HepG2 (cell line): ENCODE measurements at regions not wholly inside any gene's neighbourhood (a gene's known extent, or its start where the extent isn't known, plus 50 kb on each side); places are given as distances from the start of the nearest gene placed in this dataset.

Source experiments
- ATAC-seq: fragments of 200-7000 bp; cut with Tn5 transposase; 3 replicates; pipeline ENCODE4 v1.9.1; 2020; ENCODE audit warnings: mild to moderate bottlenecking, moderate library complexity
- BruUV-seq: library from RNA; stranded (reverse); fragments of 400-500 nt; replicated peaks from 2 replicates; lab custom pipeline; 2021; lab: Mats Ljungman, UMichigan
- CTCF ChIA-PET: fragments of 300-600 bp; formaldehyde crosslinking; extraction: SDS; loops from one replicate; lab custom pipeline; 2021; ENCODE audit warnings: low total read pairs, inconsistent platforms, low intra/inter-chr PET ratio; lab: Yijun Ruan, JAX
- POLR2A ChIA-PET: fragments of 350-600 bp; sonication (Branson Sonifier 250); formaldehyde crosslinking; loops from one replicate; lab custom pipeline; 2020; ENCODE audit warnings: antibody characterized with exemption, inconsistent platforms; lab: Yijun Ruan, JAX
- DNase-seq: peaks from one replicate; pipeline ENCODE4 v3.0.0-alpha.2; 2015; ENCODE audit warnings: low spot score
- FAIRE-seq: peaks from 3 replicates; lab custom pipeline; 2011; peaks lifted over from hg19 to GRCh38; lab: Jason Lieb, UNC
- H2AFZ ChIP-seq: one replicate; pipeline ENCODE4 v1.6.1; 2011; ENCODE audit warnings: low read length, inconsistent platforms
- H3K27ac ChIP-seq: fragments of 300-600 bp; 3 replicates; pipeline ENCODE4 v1.8.0; 2011; ENCODE audit warnings: mixed run types, mild to moderate bottlenecking, mixed read lengths, low read length, inconsistent platforms; ENCODE audit not compliant: insufficient read depth; ENCODE audit errors: extremely low read length
- H3K27me3 ChIP-seq, 2 experiments: fragments of 200-600 bp in 1 of 2; 2 replicates in 1 of 2; 3 replicates in 1 of 2; pipeline versions ENCODE4 v1.6.0 to v1.8.0; 2011; ENCODE audit warnings: low read length in 2 of 2, mild to moderate bottlenecking in 2 of 2, moderate library complexity in 2 of 2, inconsistent platforms in 1 of 2; ENCODE audit not compliant: insufficient read depth in 2 of 2, control insufficient read depth in 1 of 2
- H3K36me3 ChIP-seq, 2 experiments: fragments of 200-600 bp in 1 of 2; replicated peaks in 1 of 2; 2 replicates in 1 of 2; 3 replicates in 1 of 2; pipeline versions ENCODE4 v1.5.1 to v1.8.0; 2011; ENCODE audit warnings: low read length in 2 of 2, inconsistent platforms in 1 of 2; ENCODE audit not compliant: insufficient read depth in 2 of 2, control insufficient read depth in 1 of 2
- H3K4me1 ChIP-seq: 2 replicates; pipeline ENCODE4 v1.5.1; 2012; ENCODE audit warnings: low read length, inconsistent platforms; ENCODE audit not compliant: insufficient read depth
- H3K4me2 ChIP-seq: 2 replicates; pipeline ENCODE4 v1.6.0; 2011; ENCODE audit warnings: low read depth, low read length, inconsistent platforms
- H3K4me3 ChIP-seq, 3 experiments: fragments of 200-600 bp in 1 of 3; sonication (generic), shearing (Covaris generic) in 1 of 3; replicated peaks in 1 of 3; 2 replicates each; pipeline ENCODE4 v1.5.1; 2011 to 2016; ENCODE audit warnings: low read length in 3 of 3, inconsistent platforms in 2 of 3, low read depth in 2 of 3, mild to moderate bottlenecking in 2 of 3, control low read depth in 1 of 3, mixed read lengths in 1 of 3; ENCODE audit not compliant: insufficient read depth in 1 of 3
- H3K79me2 ChIP-seq: one replicate; pipeline ENCODE4 v1.6.1; 2011; ENCODE audit warnings: low read length, inconsistent platforms; ENCODE audit not compliant: insufficient read depth
- H3K9ac ChIP-seq: 2 replicates; pipeline ENCODE4 v1.6.0; 2011; ENCODE audit warnings: mild to moderate bottlenecking, low read depth, low read length, inconsistent platforms; ENCODE audit not compliant: insufficient read depth
- H3K9me3 ChIP-seq: 2 replicates; pipeline ENCODE4 v1.5.1; 2012; ENCODE audit warnings: mild to moderate bottlenecking, low read length
- H4K20me1 ChIP-seq: 2 replicates; pipeline ENCODE4 v1.6.0; 2011; ENCODE audit warnings: inconsistent platforms, mild to moderate bottlenecking, low read length, moderate library complexity; ENCODE audit not compliant: insufficient read depth
- GABPB1 ChIP-seq: IDR thresholded peaks from 2 replicates; pipeline ENCODE4 v1.6.1; 2016; ENCODE audit warnings: mild to moderate bottlenecking, missing genetic modification reagents, moderate library complexity, missing compliant biosample characterization
- KLF12 ChIP-seq: sonication (generic); formaldehyde crosslinking; IDR thresholded peaks from 2 replicates; pipeline ENCODE4 v1.4.0; 2020; ENCODE audit warnings: missing genetic modification reagents, borderline replicate concordance
- MAF1 ChIP-seq: sonication (generic); formaldehyde crosslinking; IDR thresholded peaks from 2 replicates; pipeline ENCODE4 v1.5.0; 2020; ENCODE audit warnings: missing genetic modification reagents, borderline replicate concordance
- PAX8 ChIP-seq: sonication (generic); formaldehyde crosslinking; IDR thresholded peaks from 2 replicates; pipeline ENCODE4 v1.8.0; 2022; ENCODE audit warnings: mild to moderate bottlenecking, missing genetic modification reagents, borderline replicate concordance
- PCBP1 ChIP-seq: fragments of 200-400 bp; formaldehyde crosslinking; IDR thresholded peaks from 2 replicates; pipeline ENCODE4 v1.6.1; 2017; ENCODE audit warnings: mild to moderate bottlenecking, low read depth, low read length, borderline replicate concordance
- RFXAP ChIP-seq: sonication (generic); formaldehyde crosslinking; IDR thresholded peaks from 2 replicates; pipeline ENCODE4 v1.4.0; 2020; ENCODE audit warnings: missing genetic modification reagents, borderline replicate concordance
- SCMH1 ChIP-seq: sonication (generic); formaldehyde crosslinking; IDR thresholded peaks from 2 replicates; pipeline ENCODE4 v1.9.0; 2021; ENCODE audit warnings: missing genetic modification reagents, mild to moderate bottlenecking, borderline replicate concordance
- SMC3 ChIP-seq: IDR thresholded peaks from 2 replicates; pipeline ENCODE4 v1.6.1; 2011; ENCODE audit warnings: low read length, improper control_type of control experiment
- TCF12 ChIP-seq, 2 experiments: fragments of 450-650 bp in 1 of 2; sonication (generic) in 1 of 2; formaldehyde crosslinking in 1 of 2; IDR thresholded peaks; 2 replicates each; pipeline versions ENCODE4 v1.6.1 to v1.8.0; 2017 to 2022; ENCODE audit warnings: antibody characterized with exemption in 1 of 2, mild to moderate bottlenecking in 1 of 2, missing genetic modification reagents in 1 of 2, moderate library complexity in 1 of 2
- ZC3H13 ChIP-seq: sonication (generic); formaldehyde crosslinking; IDR thresholded peaks from 2 replicates; pipeline ENCODE4 v1.8.1; 2023; ENCODE audit warnings: mild to moderate bottlenecking, missing genetic modification reagents, moderate library complexity
- ZNF10 ChIP-seq: sonication (generic); formaldehyde crosslinking; IDR thresholded peaks from 2 replicates; pipeline ENCODE4 v1.4.0; 2020; ENCODE audit warnings: mild to moderate bottlenecking, low read depth, missing genetic modification reagents, borderline replicate concordance
- ZNF33B ChIP-seq: sonication (generic); formaldehyde crosslinking; IDR thresholded peaks from 2 replicates; pipeline ENCODE4 v1.5.1; 2020; ENCODE audit warnings: mild to moderate bottlenecking, missing genetic modification reagents
- ZNF451 ChIP-seq: sonication (generic); formaldehyde crosslinking; IDR thresholded peaks from 2 replicates; pipeline ENCODE4 v1.5.0; 2020; ENCODE audit warnings: mild to moderate bottlenecking, missing genetic modification reagents
- ZNF562 ChIP-seq: sonication (generic); formaldehyde crosslinking; IDR thresholded peaks from 2 replicates; pipeline ENCODE4 v1.8.0; 2022; ENCODE audit warnings: missing genetic modification reagents, borderline replicate concordance
- in situ Hi-C: cut with HindIII; loops from 2 replicates; pipeline ENCODE4 v1.10.0; 2017; ENCODE audit warnings: low pct_unique_long_range_greater_than_20kb; ENCODE audit not compliant: extremely low pct_ligation_motif_present
- intact Hi-C: fragments of 100-400 bp; cut with micrococcal nuclease; formaldehyde crosslinking; loops from one replicate; pipeline ENCODE4 v1.10.0; 2022; ENCODE audit not compliant: unreplicated experiment
- TF ChIP-seq, protein P1 (sequence below): sonication (generic); formaldehyde crosslinking; IDR thresholded peaks from 2 replicates; pipeline ENCODE4 v1.8.0; 2023; ENCODE audit warnings: mild to moderate bottlenecking, missing genetic modification reagents
- TF ChIP-seq, protein P2 (sequence below): fragments of 450-650 bp; IDR thresholded peaks from 2 replicates; pipeline ENCODE4 v1.6.1; 2016
- TF ChIP-seq, protein P3 (sequence below): sonication (generic); formaldehyde crosslinking; IDR thresholded peaks from 2 replicates; pipeline ENCODE4 v1.4.0; 2020; ENCODE audit warnings: mild to moderate bottlenecking, missing genetic modification reagents
- TF ChIP-seq, protein P4 (sequence below): sonication (generic); formaldehyde crosslinking; IDR thresholded peaks from 2 replicates; pipeline ENCODE4 v1.4.0; 2020; ENCODE audit warnings: mild to moderate bottlenecking, missing genetic modification reagents

DNA sequence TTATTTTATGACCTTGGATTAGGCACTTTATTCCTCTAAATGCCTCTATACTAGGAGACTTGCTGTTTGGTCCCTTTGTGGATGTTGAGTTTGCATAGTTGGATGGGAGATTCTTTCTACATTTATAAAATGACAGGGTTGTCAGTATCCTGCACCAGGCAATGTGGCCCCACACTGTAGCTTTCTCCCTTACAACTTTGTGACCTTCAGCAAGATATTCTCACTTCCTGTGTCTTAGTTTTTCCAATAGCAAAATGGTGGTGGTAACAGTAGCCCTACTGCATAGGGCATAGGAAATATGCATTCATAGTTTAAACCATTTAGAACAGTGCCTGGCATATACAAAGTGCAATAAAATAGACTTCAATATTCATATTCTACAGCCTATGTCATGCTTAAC lies 128.3 kb downstream of the TXNL1 start:
- Histone ChIP-seq H3K27me3 (no peaks in the 10 kb centered on the region), H3K4me3 (no peak overlapping the region), H3K27ac (no peak overlapping the region), H4K20me1 (no peaks in the 10 kb centered on the region), H3K79me2 (no peaks in the 10 kb centered on the region), H2AFZ (no peak overlapping the region), H3K9ac (no peak overlapping the region), H3K4me1 (no peaks in the 10 kb centered on the region), H3K4me2 (no peak overlapping the region), H3K36me3 (no peaks in the 10 kb centered on the region), H3K9me3 (no peaks in the 10 kb centered on the region)
- ChIA-PET CTCF (no interaction called here), POLR2A (no interaction called here)
- FAIRE-seq (no peak), ATAC-seq (no peak), DNase-seq (no peak)
- TF ChIP-seq MAF1 (no peak), ZNF562 (CRISPR knock-in tag) (no peak), ZC3H13 (no peak), PCBP1 (no peak), RFXAP (CRISPR knock-in tag) (no peak), GABPB1 (CRISPR knock-in tag) (no peak), ZNF10 (CRISPR knock-in tag) (no peak), KLF12 (CRISPR knock-in tag) (no peak), ZNF33B (no peak), ZNF451 (CRISPR knock-in tag) (no peak), SMC3 (no peak), SCMH1 (CRISPR knock-in tag) (no peak), TCF12 (IDR thresholded peaks at IDR 0.05) (no peak), TCF12 (CRISPR knock-in tag; IDR thresholded peaks at IDR 0.05) (no peak), PAX8 (no peak)
- TF ChIP-seq, protein P1, sequence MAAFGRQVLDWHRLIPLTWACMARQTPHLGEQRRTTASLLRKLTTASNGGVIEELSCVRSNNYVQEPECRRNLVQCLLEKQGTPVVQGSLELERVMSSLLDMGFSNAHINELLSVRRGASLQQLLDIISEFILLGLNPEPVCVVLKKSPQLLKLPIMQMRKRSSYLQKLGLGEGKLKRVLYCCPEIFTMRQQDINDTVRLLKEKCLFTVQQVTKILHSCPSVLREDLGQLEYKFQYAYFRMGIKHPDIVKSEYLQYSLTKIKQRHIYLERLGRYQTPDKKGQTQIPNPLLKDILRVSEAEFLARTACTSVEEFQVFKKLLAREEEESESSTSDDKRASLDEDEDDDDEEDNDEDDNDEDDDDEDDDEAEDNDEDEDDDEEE (CRISPR knock-in tag), result no peak
- TF ChIP-seq, protein P2, sequence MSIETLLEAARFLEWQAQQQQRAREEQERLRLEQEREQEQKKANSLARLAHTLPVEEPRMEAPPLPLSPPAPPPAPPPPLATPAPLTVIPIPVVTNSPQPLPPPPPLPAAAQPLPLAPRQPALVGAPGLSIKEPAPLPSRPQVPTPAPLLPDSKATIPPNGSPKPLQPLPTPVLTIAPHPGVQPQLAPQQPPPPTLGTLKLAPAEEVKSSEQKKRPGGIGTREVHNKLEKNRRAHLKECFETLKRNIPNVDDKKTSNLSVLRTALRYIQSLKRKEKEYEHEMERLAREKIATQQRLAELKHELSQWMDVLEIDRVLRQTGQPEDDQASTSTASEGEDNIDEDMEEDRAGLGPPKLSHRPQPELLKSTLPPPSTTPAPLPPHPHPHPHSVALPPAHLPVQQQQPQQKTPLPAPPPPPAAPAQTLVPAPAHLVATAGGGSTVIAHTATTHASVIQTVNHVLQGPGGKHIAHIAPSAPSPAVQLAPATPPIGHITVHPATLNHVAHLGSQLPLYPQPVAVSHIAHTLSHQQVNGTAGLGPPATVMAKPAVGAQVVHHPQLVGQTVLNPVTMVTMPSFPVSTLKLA, result no peak
- TF ChIP-seq, protein P3, sequence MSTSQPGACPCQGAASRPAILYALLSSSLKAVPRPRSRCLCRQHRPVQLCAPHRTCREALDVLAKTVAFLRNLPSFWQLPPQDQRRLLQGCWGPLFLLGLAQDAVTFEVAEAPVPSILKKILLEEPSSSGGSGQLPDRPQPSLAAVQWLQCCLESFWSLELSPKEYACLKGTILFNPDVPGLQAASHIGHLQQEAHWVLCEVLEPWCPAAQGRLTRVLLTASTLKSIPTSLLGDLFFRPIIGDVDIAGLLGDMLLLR (CRISPR knock-in tag), result no peak
- TF ChIP-seq, protein P4, sequence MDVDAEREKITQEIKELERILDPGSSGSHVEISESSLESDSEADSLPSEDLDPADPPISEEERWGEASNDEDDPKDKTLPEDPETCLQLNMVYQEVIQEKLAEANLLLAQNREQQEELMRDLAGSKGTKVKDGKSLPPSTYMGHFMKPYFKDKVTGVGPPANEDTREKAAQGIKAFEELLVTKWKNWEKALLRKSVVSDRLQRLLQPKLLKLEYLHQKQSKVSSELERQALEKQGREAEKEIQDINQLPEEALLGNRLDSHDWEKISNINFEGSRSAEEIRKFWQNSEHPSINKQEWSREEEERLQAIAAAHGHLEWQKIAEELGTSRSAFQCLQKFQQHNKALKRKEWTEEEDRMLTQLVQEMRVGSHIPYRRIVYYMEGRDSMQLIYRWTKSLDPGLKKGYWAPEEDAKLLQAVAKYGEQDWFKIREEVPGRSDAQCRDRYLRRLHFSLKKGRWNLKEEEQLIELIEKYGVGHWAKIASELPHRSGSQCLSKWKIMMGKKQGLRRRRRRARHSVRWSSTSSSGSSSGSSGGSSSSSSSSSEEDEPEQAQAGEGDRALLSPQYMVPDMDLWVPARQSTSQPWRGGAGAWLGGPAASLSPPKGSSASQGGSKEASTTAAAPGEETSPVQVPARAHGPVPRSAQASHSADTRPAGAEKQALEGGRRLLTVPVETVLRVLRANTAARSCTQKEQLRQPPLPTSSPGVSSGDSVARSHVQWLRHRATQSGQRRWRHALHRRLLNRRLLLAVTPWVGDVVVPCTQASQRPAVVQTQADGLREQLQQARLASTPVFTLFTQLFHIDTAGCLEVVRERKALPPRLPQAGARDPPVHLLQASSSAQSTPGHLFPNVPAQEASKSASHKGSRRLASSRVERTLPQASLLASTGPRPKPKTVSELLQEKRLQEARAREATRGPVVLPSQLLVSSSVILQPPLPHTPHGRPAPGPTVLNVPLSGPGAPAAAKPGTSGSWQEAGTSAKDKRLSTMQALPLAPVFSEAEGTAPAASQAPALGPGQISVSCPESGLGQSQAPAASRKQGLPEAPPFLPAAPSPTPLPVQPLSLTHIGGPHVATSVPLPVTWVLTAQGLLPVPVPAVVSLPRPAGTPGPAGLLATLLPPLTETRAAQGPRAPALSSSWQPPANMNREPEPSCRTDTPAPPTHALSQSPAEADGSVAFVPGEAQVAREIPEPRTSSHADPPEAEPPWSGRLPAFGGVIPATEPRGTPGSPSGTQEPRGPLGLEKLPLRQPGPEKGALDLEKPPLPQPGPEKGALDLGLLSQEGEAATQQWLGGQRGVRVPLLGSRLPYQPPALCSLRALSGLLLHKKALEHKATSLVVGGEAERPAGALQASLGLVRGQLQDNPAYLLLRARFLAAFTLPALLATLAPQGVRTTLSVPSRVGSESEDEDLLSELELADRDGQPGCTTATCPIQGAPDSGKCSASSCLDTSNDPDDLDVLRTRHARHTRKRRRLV, result no peak
- no TSS peak for BruUV-seq
- in situ Hi-C loops (no loop called here), intact Hi-C loops (no loop called here)
